ENCODE measurements at regions not wholly inside any gene's neighbourhood (a gene's known extent, or its start where the extent isn't known, plus 50 kb on each side); places are given as distances from the start of the nearest gene placed in this dataset.

GRCh38 chr4:181477591-181477990, 765.6 kb upstream of the TENM3 start:
- DNase-seq (ENCODE audit: low read depth, low spot score), result no peak
- H3K4me3 ChIP-seq, result no peak overlapping the region
- no peak for TF ChIP-seq FOXP2 (optimal IDR thresholded peaks at IDR 0.05; ENCODE audit: control extremely low read depth, extremely low read length, insufficient read depth)
- no peak for TF ChIP-seq EZH2 (IDR thresholded peaks at IDR 0.05)
- no peak for TF ChIP-seq POLR2AphosphoS5 (IDR thresholded peaks at IDR 0.05; ENCODE audit: borderline replicate concordance, low read depth, low read length)
- no peaks in the 10 kb centered on the region for H3K9me3 ChIP-seq (ENCODE audit: low read depth, low read length)
- no peak overlapping the region for H3K9ac ChIP-seq (ENCODE audit: insufficient read length)
- H3K36me3 ChIP-seq (ENCODE audit: insufficient read depth, low read length), result no peaks in the 10 kb centered on the region
- no peak overlapping the region for H3K27ac ChIP-seq

- H3K4me3 ChIP-seq, result no peak overlapping the region
- no peak for TF ChIP-seq FOXP2 (optimal IDR thresholded peaks at IDR 0.05; ENCODE audit: control extremely low read depth, extremely low read length, insufficient read depth)
- no peak for TF ChIP-seq POLR2AphosphoS5 (IDR thresholded peaks at IDR 0.05; ENCODE audit: borderline replicate concordance, low read depth, low read length)
- no peak for TF ChIP-seq EZH2 (IDR thresholded peaks at IDR 0.05)
- H3K27ac ChIP-seq, result no peak overlapping the region
- H3K9ac ChIP-seq (ENCODE audit: insufficient read length), result no peak overlapping the region
- no peaks in the 10 kb centered on the region for H3K36me3 ChIP-seq (ENCODE audit: insufficient read depth, low read length)
- DNase-seq (ENCODE audit: low read depth, low spot score), result no peak
- H3K9me3 ChIP-seq (ENCODE audit: low read depth, low read length), result no peaks in the 10 kb centered on the region
Measured at GRCh38 chr4:181478656-181479055, 764.5 kb upstream of the TENM3 start.

- DNase-seq (ENCODE audit: low read depth, low spot score), result no peak
- Histone ChIP-seq H3K9ac (ENCODE audit: insufficient read length) (no peak overlapping the region), H3K4me3 (no peak overlapping the region), H3K9me3 (ENCODE audit: low read depth, low read length) (no peaks in the 10 kb centered on the region), H3K36me3 (ENCODE audit: insufficient read depth, low read length) (no peaks in the 10 kb centered on the region), H3K27ac (no peak overlapping the region)
- no peak for TF ChIP-seq FOXP2 (optimal IDR thresholded peaks at IDR 0.05; ENCODE audit: control extremely low read depth, extremely low read length, insufficient read depth)
- TF ChIP-seq EZH2 (IDR thresholded peaks at IDR 0.05), result no peak
- no peak for TF ChIP-seq POLR2AphosphoS5 (IDR thresholded peaks at IDR 0.05; ENCODE audit: borderline replicate concordance, low read depth, low read length)
Measured at GRCh38 chr4:181479141-181479540, 764.1 kb upstream of the TENM3 start.

- H3K4me3 ChIP-seq, result no peak overlapping the region
- H3K36me3 ChIP-seq (ENCODE audit: insufficient read depth, low read length), result no peaks in the 10 kb centered on the region
- H3K9me3 ChIP-seq (ENCODE audit: low read depth, low read length), result no peaks in the 10 kb centered on the region
- no peak overlapping the region for H3K9ac ChIP-seq (ENCODE audit: insufficient read length)
- H3K27ac ChIP-seq, result no peak overlapping the region
- DNase-seq (ENCODE audit: low read depth, low spot score), result no peak
- TF ChIP-seq POLR2AphosphoS5 (IDR thresholded peaks at IDR 0.05; ENCODE audit: borderline replicate concordance, low read depth, low read length) (no peak), FOXP2 (optimal IDR thresholded peaks at IDR 0.05; ENCODE audit: control extremely low read depth, extremely low read length, insufficient read depth) (no peak), EZH2 (IDR thresholded peaks at IDR 0.05) (no peak)
Measured at GRCh38 chr4:181484396-181484795, 758.8 kb upstream of the TENM3 start.

GRCh38 chr4:181488926-181489325, 754.3 kb upstream of the TENM3 start:
- TF ChIP-seq EZH2 (IDR thresholded peaks at IDR 0.05) (no peak), POLR2AphosphoS5 (IDR thresholded peaks at IDR 0.05; ENCODE audit: borderline replicate concordance, low read depth, low read length) (no peak), FOXP2 (optimal IDR thresholded peaks at IDR 0.05; ENCODE audit: control extremely low read depth, extremely low read length, insufficient read depth) (no peak)
- H3K4me3 ChIP-seq, result no peak overlapping the region
- no peaks in the 10 kb centered on the region for H3K9me3 ChIP-seq (ENCODE audit: low read depth, low read length)
- H3K9ac ChIP-seq (ENCODE audit: insufficient read length), result no peak overlapping the region
- no peaks in the 10 kb centered on the region for H3K36me3 ChIP-seq (ENCODE audit: insufficient read depth, low read length)
- DNase-seq (ENCODE audit: low read depth, low spot score), result no peak
- no peak overlapping the region for H3K27ac ChIP-seq

- H3K9me3 ChIP-seq (ENCODE audit: low read depth, low read length), result no peaks in the 10 kb centered on the region
- H3K27ac ChIP-seq, result no peak overlapping the region
- no peak overlapping the region for H3K4me3 ChIP-seq
- no peak for TF ChIP-seq FOXP2 (optimal IDR thresholded peaks at IDR 0.05; ENCODE audit: control extremely low read depth, extremely low read length, insufficient read depth)
- TF ChIP-seq POLR2AphosphoS5 (IDR thresholded peaks at IDR 0.05; ENCODE audit: borderline replicate concordance, low read depth, low read length), result no peak
- TF ChIP-seq EZH2 (IDR thresholded peaks at IDR 0.05), result no peak
- H3K9ac ChIP-seq (ENCODE audit: insufficient read length), result no peak overlapping the region
- no peaks in the 10 kb centered on the region for H3K36me3 ChIP-seq (ENCODE audit: insufficient read depth, low read length)
- DNase-seq (ENCODE audit: low read depth, low spot score), result no peak
Measured at GRCh38 chr4:181498148-181498547, 745.1 kb upstream of the TENM3 start.

GRCh38 chr4:181502611-181503010, 740.6 kb upstream of the TENM3 start:
- H3K27ac ChIP-seq, result no peak overlapping the region
- H3K4me3 ChIP-seq, result no peak overlapping the region
- no peak for TF ChIP-seq POLR2AphosphoS5 (IDR thresholded peaks at IDR 0.05; ENCODE audit: borderline replicate concordance, low read depth, low read length)
- TF ChIP-seq EZH2 (IDR thresholded peaks at IDR 0.05), result no peak
- no peak for TF ChIP-seq FOXP2 (optimal IDR thresholded peaks at IDR 0.05; ENCODE audit: control extremely low read depth, extremely low read length, insufficient read depth)
- H3K9ac ChIP-seq (ENCODE audit: insufficient read length), result no peak overlapping the region
- H3K36me3 ChIP-seq (ENCODE audit: insufficient read depth, low read length), result no peaks in the 10 kb centered on the region
- no peak for DNase-seq (ENCODE audit: low read depth, low spot score)
- H3K9me3 ChIP-seq (ENCODE audit: low read depth, low read length), result no peaks in the 10 kb centered on the region

GRCh38 chr4:181503687-181504390, 739.4 kb upstream of the TENM3 start:
- TF ChIP-seq FOXP2 (optimal IDR thresholded peaks at IDR 0.05; ENCODE audit: control extremely low read depth, extremely low read length, insufficient read depth), result no peak
- no peak for TF ChIP-seq EZH2 (IDR thresholded peaks at IDR 0.05)
- TF ChIP-seq POLR2AphosphoS5 (IDR thresholded peaks at IDR 0.05; ENCODE audit: borderline replicate concordance, low read depth, low read length), result no peak

GRCh38 chr4:181504924-181505323, 738.3 kb upstream of the TENM3 start:
- no peaks in the 10 kb centered on the region for H3K9me3 ChIP-seq (ENCODE audit: low read depth, low read length)
- no peak for DNase-seq (ENCODE audit: low read depth, low spot score)
- no peak overlapping the region for H3K27ac ChIP-seq
- H3K36me3 ChIP-seq (ENCODE audit: insufficient read depth, low read length), result no peaks in the 10 kb centered on the region
- no peak overlapping the region for H3K4me3 ChIP-seq
- TF ChIP-seq FOXP2 (optimal IDR thresholded peaks at IDR 0.05; ENCODE audit: control extremely low read depth, extremely low read length, insufficient read depth) (no peak), EZH2 (IDR thresholded peaks at IDR 0.05) (no peak), POLR2AphosphoS5 (IDR thresholded peaks at IDR 0.05; ENCODE audit: borderline replicate concordance, low read depth, low read length) (no peak)
- no peak overlapping the region for H3K9ac ChIP-seq (ENCODE audit: insufficient read length)

More at GRCh38 chr4:181503687-181504390, 739.4 kb upstream of the TENM3 start:
- H3K36me3 ChIP-seq (ENCODE audit: insufficient read depth, low read length), result no peaks in the 10 kb centered on the region
- DNase-seq (ENCODE audit: low read depth, low spot score), result no peak
- no peaks in the 10 kb centered on the region for H3K9me3 ChIP-seq (ENCODE audit: low read depth, low read length)
- no peak overlapping the region for H3K27ac ChIP-seq
- no peak overlapping the region for H3K4me3 ChIP-seq
- H3K9ac ChIP-seq (ENCODE audit: insufficient read length), result no peak overlapping the region
